ENCODE measurements at regions not wholly inside any gene's neighbourhood (a gene's known extent, or its start where the extent isn't known, plus 50 kb on each side); places are given as distances from the start of the nearest gene placed in this dataset.
A peak's percentile ranks its signal among the peaks of the same experiment; 100 is the strongest.

GRCh38 chr11:87422566-87422965 lies 384.8 kb downstream of the TMEM135 start:
- Histone ChIP-seq H2AFZ (ENCODE audit: low read depth, low read length) (no peak overlapping the region), H2BK120ac (ENCODE audit: low read depth, low read length) (no peak overlapping the region), H2BK12ac (ENCODE audit: low read length in 2 of 2) (no peak overlapping the region), H3K79me1 (replicated peaks; ENCODE audit: low read length, poor library complexity, severe bottlenecking) (no peaks in the 10 kb centered on the region), H4K91ac (ENCODE audit: low read length) (no peak overlapping the region), H3K4ac (ENCODE audit: low read depth in 1 of 2, low read length in 2 of 2) (no peak overlapping the region), H3K9ac (ENCODE audit: low read length) (no peak overlapping the region), H2BK5ac (ENCODE audit: low read depth, low read length, poor library complexity, severe bottlenecking) (no peak overlapping the region), H3K18ac (ENCODE audit: low read depth in 1 of 2, low read length in 2 of 2) (no peak overlapping the region), H3K23ac (ENCODE audit: low read length in 2 of 2) (no peak overlapping the region), H3K4me2 (ENCODE audit: low read length, poor library complexity, severe bottlenecking) (no peak overlapping the region), H4K8ac (ENCODE audit: low read length) (no peak overlapping the region), H3K14ac (ENCODE audit: low read length in 2 of 2) (no peak overlapping the region), H3K27me3 (ENCODE audit: control insufficient read depth in 1 of 2, insufficient read depth in 1 of 2, low read length in 2 of 2) (no peaks in the 10 kb centered on the region), H2AK5ac (ENCODE audit: low read length, severe bottlenecking) (no peak overlapping the region), H2BK15ac (ENCODE audit: low read depth, poor library complexity, severe bottlenecking) (no peak overlapping the region), H3K4me1 (ENCODE audit: control insufficient read depth, insufficient read depth, low read depth, low read length) (peaks cover 2% of the 10 kb centered on the region), H3K36me3 (ENCODE audit: control insufficient read depth in 1 of 2, insufficient read depth in 2 of 2, low read depth in 1 of 2, low read length in 2 of 2) (no peaks in the 10 kb centered on the region), H3K4me3 (ENCODE audit: insufficient read depth in 1 of 2, low read depth in 1 of 2, low read length in 2 of 2) (no peak overlapping the region), H3K9me3 (ENCODE audit: control insufficient read depth, low read length) (no peaks in the 10 kb centered on the region), H3K27ac (ENCODE audit: low read length, poor library complexity, severe bottlenecking) (no peak overlapping the region)
- no peak for DNase-seq
- 20% methylated on average over 1 of the region's 3 CpGs for WGBS

DNA sequence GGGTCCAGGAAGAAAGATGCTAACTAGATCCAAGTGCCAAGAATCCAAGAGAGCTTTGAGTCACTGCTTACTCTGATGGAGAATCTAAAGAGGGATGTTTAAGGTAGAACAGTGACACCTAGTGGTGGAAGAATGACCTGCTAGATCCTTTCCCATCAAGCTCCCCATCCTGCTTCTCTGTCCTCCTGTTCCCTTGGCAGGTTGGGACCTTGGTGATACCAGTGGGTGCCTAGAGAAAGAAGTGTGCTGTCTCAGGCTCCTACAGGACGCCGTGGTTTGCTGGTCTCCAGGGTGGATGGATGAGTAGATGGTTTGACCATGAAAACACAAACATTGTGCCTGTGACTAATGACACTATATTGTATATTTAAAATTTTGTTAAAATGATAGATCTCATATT lies 383.7 kb downstream of the TMEM135 start:
- H4K8ac ChIP-seq (ENCODE audit: low read length) = no peak overlapping the region
- no peaks in the 10 kb centered on the region for H3K9me3 ChIP-seq (ENCODE audit: control insufficient read depth, low read length)
- no peaks in the 10 kb centered on the region for H3K79me1 ChIP-seq (replicated peaks; ENCODE audit: low read length, poor library complexity, severe bottlenecking)
- no peak overlapping the region for H2BK15ac ChIP-seq (ENCODE audit: low read depth, poor library complexity, severe bottlenecking)
- DNase-seq = peak; percentile 78
- H2BK12ac ChIP-seq (ENCODE audit: low read length in 2 of 2) = no peak overlapping the region
- no peak overlapping the region for H3K23ac ChIP-seq (ENCODE audit: low read length in 2 of 2)
- no peak overlapping the region for H3K4me3 ChIP-seq (ENCODE audit: insufficient read depth in 1 of 2, low read depth in 1 of 2, low read length in 2 of 2)
- H3K4me1 ChIP-seq (ENCODE audit: control insufficient read depth, insufficient read depth, low read depth, low read length) = peaks cover 2% of the 10 kb centered on the region
- no peak overlapping the region for H3K9ac ChIP-seq (ENCODE audit: low read length)
- H3K14ac ChIP-seq (ENCODE audit: low read length in 2 of 2) = no peak overlapping the region
- no peak overlapping the region for H2BK120ac ChIP-seq (ENCODE audit: low read depth, low read length)
- H2AFZ ChIP-seq (ENCODE audit: low read depth, low read length) = no peak overlapping the region
- H4K91ac ChIP-seq (ENCODE audit: low read length) = no peak overlapping the region
- no peak overlapping the region for H3K18ac ChIP-seq (ENCODE audit: low read depth in 1 of 2, low read length in 2 of 2)
- no peak overlapping the region for H3K4ac ChIP-seq (ENCODE audit: low read depth in 1 of 2, low read length in 2 of 2)
- WGBS = 0% methylated on average over 2 of the region's 2 CpGs
- no peak overlapping the region for H3K4me2 ChIP-seq (ENCODE audit: low read length, poor library complexity, severe bottlenecking)
- no peak overlapping the region for H2AK5ac ChIP-seq (ENCODE audit: low read length, severe bottlenecking)
- no peak overlapping the region for H3K27ac ChIP-seq (ENCODE audit: low read length, poor library complexity, severe bottlenecking)
- no peaks in the 10 kb centered on the region for H3K27me3 ChIP-seq (ENCODE audit: control insufficient read depth in 1 of 2, insufficient read depth in 1 of 2, low read length in 2 of 2)
- H2BK5ac ChIP-seq (ENCODE audit: low read depth, low read length, poor library complexity, severe bottlenecking) = no peak overlapping the region
- no peaks in the 10 kb centered on the region for H3K36me3 ChIP-seq (ENCODE audit: control insufficient read depth in 1 of 2, insufficient read depth in 2 of 2, low read depth in 1 of 2, low read length in 2 of 2)

DNA sequence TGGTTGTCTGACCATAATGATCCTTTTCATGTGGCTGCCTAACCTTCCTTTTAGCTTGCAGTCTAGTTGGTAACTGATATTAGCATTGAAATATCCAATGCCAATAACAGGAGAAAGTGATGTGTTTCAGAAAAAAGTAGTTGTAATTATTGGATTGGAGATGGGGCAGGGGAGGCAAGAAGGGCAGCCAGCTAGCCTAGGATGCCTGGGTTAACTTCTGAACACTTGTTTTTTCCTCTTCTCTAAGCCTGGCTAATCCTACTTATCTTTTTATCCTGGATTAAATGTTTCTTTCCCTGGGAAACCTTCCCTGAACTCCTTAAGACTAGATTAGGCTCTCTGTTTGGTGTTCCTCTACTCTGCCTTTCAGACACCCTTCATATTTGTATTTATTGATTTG lies 380.2 kb downstream of the TMEM135 start:
- H3K9me3 ChIP-seq (ENCODE audit: control insufficient read depth, low read length) = no peaks in the 10 kb centered on the region
- no peak overlapping the region for H2AK5ac ChIP-seq (ENCODE audit: low read length, severe bottlenecking)
- no peak overlapping the region for H3K14ac ChIP-seq (ENCODE audit: low read length in 2 of 2)
- H2BK12ac ChIP-seq (ENCODE audit: low read length in 2 of 2) = no peak overlapping the region
- no peak overlapping the region for H3K4ac ChIP-seq (ENCODE audit: low read depth in 1 of 2, low read length in 2 of 2)
- no peak overlapping the region for H2BK120ac ChIP-seq (ENCODE audit: low read depth, low read length)
- H2AFZ ChIP-seq (ENCODE audit: low read depth, low read length) = no peak overlapping the region
- H3K23ac ChIP-seq (ENCODE audit: low read length in 2 of 2) = no peak overlapping the region
- no peaks in the 10 kb centered on the region for H3K79me1 ChIP-seq (replicated peaks; ENCODE audit: low read length, poor library complexity, severe bottlenecking)
- no peak overlapping the region for H2BK15ac ChIP-seq (ENCODE audit: low read depth, poor library complexity, severe bottlenecking)
- no peak overlapping the region for H2BK5ac ChIP-seq (ENCODE audit: low read depth, low read length, poor library complexity, severe bottlenecking)
- no peak overlapping the region for H3K9ac ChIP-seq (ENCODE audit: low read length)
- H3K18ac ChIP-seq (ENCODE audit: low read depth in 1 of 2, low read length in 2 of 2) = no peak overlapping the region
- no peak overlapping the region for H4K8ac ChIP-seq (ENCODE audit: low read length)
- no peaks in the 10 kb centered on the region for H3K27me3 ChIP-seq (ENCODE audit: control insufficient read depth in 1 of 2, insufficient read depth in 1 of 2, low read length in 2 of 2)
- H3K27ac ChIP-seq (ENCODE audit: low read length, poor library complexity, severe bottlenecking) = no peak overlapping the region
- H4K91ac ChIP-seq (ENCODE audit: low read length) = no peak overlapping the region
- no peak overlapping the region for H3K4me3 ChIP-seq (ENCODE audit: insufficient read depth in 1 of 2, low read depth in 1 of 2, low read length in 2 of 2)
- no peaks in the 10 kb centered on the region for H3K4me1 ChIP-seq (ENCODE audit: control insufficient read depth, insufficient read depth, low read depth, low read length)
- no peak for DNase-seq
- no peaks in the 10 kb centered on the region for H3K36me3 ChIP-seq (ENCODE audit: control insufficient read depth in 1 of 2, insufficient read depth in 2 of 2, low read depth in 1 of 2, low read length in 2 of 2)
- no peak overlapping the region for H3K4me2 ChIP-seq (ENCODE audit: low read length, poor library complexity, severe bottlenecking)

- Histone ChIP-seq H3K4ac (ENCODE audit: low read depth in 1 of 2, low read length in 2 of 2) (no peak overlapping the region), H3K4me1 (ENCODE audit: control insufficient read depth, insufficient read depth, low read depth, low read length) (no peaks in the 10 kb centered on the region), H3K27me3 (ENCODE audit: control insufficient read depth in 1 of 2, insufficient read depth in 1 of 2, low read length in 2 of 2) (no peaks in the 10 kb centered on the region), H3K9me3 (ENCODE audit: control insufficient read depth, low read length) (no peaks in the 10 kb centered on the region), H3K36me3 (ENCODE audit: control insufficient read depth in 1 of 2, insufficient read depth in 2 of 2, low read depth in 1 of 2, low read length in 2 of 2) (no peaks in the 10 kb centered on the region), H2BK15ac (ENCODE audit: low read depth, poor library complexity, severe bottlenecking) (no peak overlapping the region), H4K91ac (ENCODE audit: low read length) (no peak overlapping the region), H2BK5ac (ENCODE audit: low read depth, low read length, poor library complexity, severe bottlenecking) (no peak overlapping the region), H2AK5ac (ENCODE audit: low read length, severe bottlenecking) (no peak overlapping the region), H3K9ac (ENCODE audit: low read length) (no peak overlapping the region), H3K14ac (ENCODE audit: low read length in 2 of 2) (no peak overlapping the region), H3K18ac (ENCODE audit: low read depth in 1 of 2, low read length in 2 of 2) (no peak overlapping the region), H2BK120ac (ENCODE audit: low read depth, low read length) (no peak overlapping the region), H3K23ac (ENCODE audit: low read length in 2 of 2) (no peak overlapping the region), H2BK12ac (ENCODE audit: low read length in 2 of 2) (no peak overlapping the region), H3K4me2 (ENCODE audit: low read length, poor library complexity, severe bottlenecking) (no peak overlapping the region), H2AFZ (ENCODE audit: low read depth, low read length) (no peak overlapping the region), H3K4me3 (ENCODE audit: insufficient read depth in 1 of 2, low read depth in 1 of 2, low read length in 2 of 2) (no peak overlapping the region), H4K8ac (ENCODE audit: low read length) (no peak overlapping the region), H3K27ac (ENCODE audit: low read length, poor library complexity, severe bottlenecking) (no peak overlapping the region), H3K79me1 (replicated peaks; ENCODE audit: low read length, poor library complexity, severe bottlenecking) (no peaks in the 10 kb centered on the region)
- DNase-seq = no peak
- WGBS = 74% methylated on average over 2 of the region's 3 CpGs
These were observed 368.1 kb downstream of the TMEM135 start for GRCh38 chr11:87405843-87406242.
